Thyroid gland (tissue), 4 donors: ENCODE measurements at regions not wholly inside any gene's neighbourhood (a gene's known extent, or its start where the extent isn't known, plus 50 kb on each side); places are given as distances from the start of the nearest gene placed in this dataset.
A peak's percentile ranks its signal among the peaks of the same experiment; 100 is the strongest.

Experiments
- DNase-seq, 2 donors: peaks; one replicate each; pipeline ENCODE4 v3.0.0-alpha.2; 2019
- H3K27ac ChIP-seq, 3 donors: fragments of 200-600 bp; sonication (generic); 1 replicate in 2 of 3; 2 replicates in 1 of 3; pipeline ENCODE4 v1.5.1; 2016 to 2019; ENCODE audit warnings: mild to moderate bottlenecking in 1 of 3, moderate library complexity in 1 of 3
- H3K27me3 ChIP-seq: fragments of 200-600 bp; sonication (generic); one replicate; pipeline ENCODE4 v1.5.1; 2019
- H3K36me3 ChIP-seq, 2 donors: fragments of 200-600 bp; sonication (generic); one replicate each; pipeline ENCODE4 v1.5.1; 2016 to 2019
- H3K4me1 ChIP-seq, 2 donors: fragments of 200-600 bp; sonication (generic); one replicate each; pipeline ENCODE4 v1.5.1; 2017 to 2019
- H3K4me3 ChIP-seq, 3 donors: fragments of 200-600 bp; sonication (generic); replicated peaks in 1 of 3; 1 replicate in 2 of 3; 2 replicates in 1 of 3; pipeline ENCODE4 v1.5.1; 2016; ENCODE audit warnings: mild to moderate bottlenecking in 1 of 3
- H3K9me3 ChIP-seq: fragments of 200-600 bp; sonication (generic); one replicate; pipeline ENCODE4 v1.5.1; 2017
- CTCF ChIP-seq, 6 experiments: fragments of 200-600 bp in 3 of 6; fragments of 450-650 bp in 3 of 6; sonication (generic) in 3 of 6; IDR thresholded peaks; one replicate each; pipeline ENCODE4 v1.5.1; 2016 to 2019; ENCODE audit warnings: antibody characterized with exemption in 6 of 6, mild to moderate bottlenecking in 2 of 6, inconsistent platforms in 1 of 6, moderate library complexity in 1 of 6
- POLR2A ChIP-seq, 2 donors: fragments of 450-650 bp; IDR thresholded peaks; one replicate each; pipeline ENCODE4 v1.6.1; 2017; ENCODE audit warnings: antibody characterized with exemption in 2 of 2, mild to moderate bottlenecking in 2 of 2, moderate library complexity in 1 of 2
- WGBS, 2 donors: methylation state at CpG; one replicate each; pipeline ENCODE4 v1.1.5; 2017; 5-methylcytosine and 5-hydroxymethylcytosine counted together
- intact Hi-C: fragments of 100-400 bp; cut with DNase I; formaldehyde crosslinking; loops from one replicate; pipeline ENCODE4 v1.15.1; 2023

GRCh38 chr9:80500300-80500699 is 928.5 kb downstream of the TLE4 start:
- H3K36me3 ChIP-seq = no peaks in the 10 kb centered on the region
- 90 to 94% methylated on average over 4 of the region's 4 CpGs for WGBS, 2 donors
- no peak overlapping the region for H3K27ac ChIP-seq
- H3K9me3 ChIP-seq = no peaks in the 10 kb centered on the region
- TF ChIP-seq POLR2A (IDR thresholded peaks at IDR 0.05) (no peak), CTCF (IDR thresholded peaks at IDR 0.05) (no peak)
- no peak for DNase-seq
- no peaks in the 10 kb centered on the region for H3K27me3 ChIP-seq
- intact Hi-C loops = no loop called here
- no peak overlapping the region for H3K4me3 ChIP-seq
- H3K4me1 ChIP-seq = no peaks in the 10 kb centered on the region

- WGBS, 2 donors = 81 to 89% methylated on average over 6 of the region's 6 CpGs
- no peak for TF ChIP-seq POLR2A (IDR thresholded peaks at IDR 0.05)
- Histone ChIP-seq H3K4me3 (no peak overlapping the region), H3K27ac (no peak overlapping the region), H3K27me3 (no peaks in the 10 kb centered on the region), H3K9me3 (no peaks in the 10 kb centered on the region), H3K36me3 (no peaks in the 10 kb centered on the region), H3K4me1 (no peaks in the 10 kb centered on the region)
- no peak for DNase-seq
- intact Hi-C loops = no loop called here
Measured at GRCh38 chr9:80498001-80498555, 926.3 kb downstream of the TLE4 start.

- no peak for DNase-seq
- no peak overlapping the region for H3K27ac ChIP-seq
- no peaks in the 10 kb centered on the region for H3K27me3 ChIP-seq
- 83 to 85% methylated on average over 12 of the region's 12 CpGs for WGBS, 2 donors
- TF ChIP-seq CTCF (IDR thresholded peaks at IDR 0.05) (no peak), POLR2A (IDR thresholded peaks at IDR 0.05) (no peak)
- no peak overlapping the region for H3K4me3 ChIP-seq
- intact Hi-C loops = no loop called here
- no peaks in the 10 kb centered on the region for H3K4me1 ChIP-seq
- H3K36me3 ChIP-seq = no peaks in the 10 kb centered on the region
- H3K9me3 ChIP-seq = no peaks in the 10 kb centered on the region
Measured at GRCh38 chr9:80496901-80497556, 925.3 kb downstream of the TLE4 start.

- Histone ChIP-seq H3K9me3 (no peaks in the 10 kb centered on the region), H3K27me3 (no peaks in the 10 kb centered on the region), H3K27ac (no peak overlapping the region), H3K36me3 (no peaks in the 10 kb centered on the region), H3K4me3 (no peak overlapping the region), H3K4me1 (no peaks in the 10 kb centered on the region)
- no peak for TF ChIP-seq CTCF (IDR thresholded peaks at IDR 0.05)
- TF ChIP-seq POLR2A (IDR thresholded peaks at IDR 0.05) = no peak
- no peak for DNase-seq
- intact Hi-C loops = no loop called here
Measured at GRCh38 chr9:80493258-80493657, 921.5 kb downstream of the TLE4 start.

- Histone ChIP-seq H3K9me3 (no peaks in the 10 kb centered on the region), H3K27ac (no peak overlapping the region), H3K36me3 (no peaks in the 10 kb centered on the region), H3K4me1 (no peaks in the 10 kb centered on the region), H3K27me3 (no peaks in the 10 kb centered on the region), H3K4me3 (no peak overlapping the region)
- TF ChIP-seq CTCF (IDR thresholded peaks at IDR 0.05) (no peak), POLR2A (IDR thresholded peaks at IDR 0.05) (no peak)
- peak; percentile 74 to 91 for DNase-seq
- 30% methylated on average over 3 of the region's 3 CpGs for WGBS, 2 donors
- intact Hi-C loops = no loop called here
Measured at GRCh38 chr9:80492221-80492620, 920.5 kb downstream of the TLE4 start.
